Colonic mucosa (tissue), 4 donors: ENCODE measurements at regions not wholly inside any gene's neighbourhood (a gene's known extent, or its start where the extent isn't known, plus 50 kb on each side); places are given as distances from the start of the nearest gene placed in this dataset.

Source experiments
- DNase-seq: peaks from one replicate; pipeline ENCODE4 v3.0.0-alpha.2; 2020
- H3K27ac ChIP-seq: fragments of 200-600 bp; one replicate; pipeline ENCODE4 v1.8.0; 2021
- H3K27me3 ChIP-seq: fragments of 200-600 bp; one replicate; pipeline ENCODE4 v1.8.0; 2021
- H3K36me3 ChIP-seq: fragments of 200-600 bp; one replicate; pipeline ENCODE4 v1.8.0; 2021
- H3K4me1 ChIP-seq: fragments of 200-600 bp; one replicate; pipeline ENCODE4 v1.8.0; 2021; ENCODE audit warnings: mild to moderate bottlenecking
- H3K4me3 ChIP-seq: fragments of 200-600 bp; one replicate; pipeline ENCODE4 v1.8.0; 2021
- H3K9ac ChIP-seq, 2 donors: one replicate each; pipeline ENCODE4 v1.7.0; 2013; ENCODE audit warnings: control low read depth in 2 of 2, low read depth in 2 of 2, low read length in 2 of 2
- H3K9me3 ChIP-seq: fragments of 200-600 bp; one replicate; pipeline ENCODE4 v1.8.0; 2021
- CTCF ChIP-seq: fragments of 200-600 bp; IDR thresholded peaks from one replicate; pipeline ENCODE4 v1.8.0; 2022; ENCODE audit warnings: antibody characterized with exemption, mild to moderate bottlenecking
- intact Hi-C: fragments of 100-400 bp; cut with DNase I; formaldehyde crosslinking; loops from one replicate; pipeline ENCODE4 v1.14.1; 2022
- donor health status: healthy.
- donor health status: DM: no; HTN: no; CAD: no.
- donor health status: DM: no; HTN: no; CAD: no.

DNA sequence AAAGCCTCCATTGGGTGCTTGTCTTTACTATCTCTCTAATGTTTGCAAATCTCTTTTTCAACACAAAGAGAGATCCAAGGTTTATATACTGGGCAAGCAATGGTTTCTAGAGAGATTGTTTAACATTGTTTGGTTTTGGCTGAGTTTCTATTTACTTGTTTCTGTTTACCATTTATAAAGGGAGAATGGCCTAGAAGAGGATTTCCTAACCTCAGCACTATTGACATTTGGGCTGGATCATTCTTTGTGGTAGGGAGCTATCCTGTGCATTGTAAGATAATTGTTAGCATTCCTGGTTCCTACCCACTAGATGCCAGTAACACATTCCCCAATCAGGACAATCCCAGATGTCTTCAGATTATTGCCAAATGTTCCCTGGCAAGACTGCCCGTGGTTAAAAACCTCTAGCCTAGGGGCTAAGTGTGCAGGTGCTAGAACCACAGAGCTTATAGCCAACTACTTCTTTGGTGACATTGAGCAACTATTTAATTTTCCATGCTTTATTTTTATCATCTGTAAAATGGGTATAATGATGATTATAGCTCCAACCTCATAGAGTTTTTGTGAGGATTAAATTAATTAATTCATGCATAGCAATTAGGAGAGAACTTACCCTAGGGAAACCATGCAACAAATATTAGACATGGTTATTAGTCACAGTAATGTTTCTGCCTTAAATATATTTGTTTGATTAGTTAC lies 413.9 kb upstream of the MAF start:
- intact Hi-C loops = no loop called here
- H3K27ac ChIP-seq = no peak overlapping the region
- no peak overlapping the region for H3K4me3 ChIP-seq
- no peaks in the 10 kb centered on the region for H3K4me1 ChIP-seq
- H3K9me3 ChIP-seq = no peaks in the 10 kb centered on the region
- DNase-seq = no peak
- no peak overlapping the region for H3K9ac ChIP-seq
- H3K27me3 ChIP-seq = no peaks in the 10 kb centered on the region
- TF ChIP-seq CTCF = no peak
- H3K36me3 ChIP-seq = no peaks in the 10 kb centered on the region

DNA sequence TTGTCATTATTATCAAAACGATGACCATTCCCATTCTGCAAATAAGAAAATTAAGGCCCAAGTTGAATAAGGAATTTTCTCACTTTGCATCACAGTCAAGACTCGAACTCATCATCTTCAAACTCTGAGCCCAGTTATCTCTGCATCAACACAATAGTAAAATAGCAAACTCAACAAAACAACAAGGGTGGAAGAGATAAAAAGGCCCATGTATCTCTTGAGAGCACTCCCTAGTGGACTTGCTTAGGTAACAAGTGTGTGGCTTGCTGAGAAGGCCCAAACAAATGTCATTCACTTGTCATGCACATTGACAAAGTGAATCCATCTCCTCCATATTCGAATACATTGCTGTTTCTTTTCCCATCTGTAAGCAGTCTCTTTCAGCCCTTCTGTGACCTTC lies 412.0 kb upstream of the MAF start:
- Histone ChIP-seq H3K27ac (no peak overlapping the region), H3K36me3 (no peaks in the 10 kb centered on the region), H3K9me3 (no peaks in the 10 kb centered on the region), H3K4me3 (no peak overlapping the region), H3K9ac (no peak overlapping the region), H3K4me1 (no peaks in the 10 kb centered on the region), H3K27me3 (no peaks in the 10 kb centered on the region)
- no peak for DNase-seq
- TF ChIP-seq CTCF = no peak
- intact Hi-C loops = no loop called here

DNA sequence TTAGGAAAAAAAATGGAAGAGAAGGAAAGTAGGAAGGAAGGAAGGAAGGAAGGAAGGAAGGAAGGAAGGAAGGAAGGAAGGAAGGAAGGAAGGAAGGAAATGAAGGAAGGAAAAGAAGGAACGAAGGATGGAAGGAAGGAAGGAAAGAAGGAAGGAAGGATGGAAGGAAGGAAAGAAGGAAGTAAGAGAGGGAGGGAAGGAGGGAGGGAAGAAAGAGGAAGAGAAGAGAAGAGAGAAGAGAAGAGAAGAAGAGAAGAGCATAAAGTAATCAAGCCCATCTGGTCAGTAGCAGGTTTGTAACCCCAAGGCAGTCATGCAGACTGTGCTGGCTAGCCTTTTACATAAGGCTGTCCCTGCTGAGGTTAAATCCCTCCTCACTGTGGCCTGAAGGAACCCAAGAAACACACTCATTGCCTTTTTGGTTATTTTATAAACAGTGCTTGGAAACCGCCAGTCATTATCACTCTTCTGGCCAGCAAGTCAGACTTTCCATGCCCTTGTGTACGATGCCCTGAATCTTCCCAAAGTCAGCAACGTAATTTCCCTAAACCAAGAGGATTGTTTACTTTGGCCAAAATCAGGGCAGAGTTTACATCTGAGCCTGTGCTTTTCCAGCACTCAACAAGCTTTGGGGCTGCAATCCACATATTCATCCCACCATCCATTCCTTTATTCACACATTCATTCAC lies 409.6 kb upstream of the MAF start:
- no peaks in the 10 kb centered on the region for H3K4me1 ChIP-seq
- no peaks in the 10 kb centered on the region for H3K9me3 ChIP-seq
- H3K9ac ChIP-seq = no peak overlapping the region
- intact Hi-C loops = no loop called here
- no peaks in the 10 kb centered on the region for H3K36me3 ChIP-seq
- no peak for TF ChIP-seq CTCF
- no peak for DNase-seq
- no peak overlapping the region for H3K27ac ChIP-seq
- H3K27me3 ChIP-seq = no peaks in the 10 kb centered on the region
- no peak overlapping the region for H3K4me3 ChIP-seq

- no peaks in the 10 kb centered on the region for H3K36me3 ChIP-seq
- no peaks in the 10 kb centered on the region for H3K4me1 ChIP-seq
- no peak overlapping the region for H3K27ac ChIP-seq
- intact Hi-C loops = no loop called here
- no peak overlapping the region for H3K9ac ChIP-seq
- H3K4me3 ChIP-seq = no peak overlapping the region
- no peak for TF ChIP-seq CTCF
- DNase-seq = no peak
- no peaks in the 10 kb centered on the region for H3K9me3 ChIP-seq
- H3K27me3 ChIP-seq = no peaks in the 10 kb centered on the region
These were observed 408.3 kb upstream of the MAF start for GRCh38 chr16:80008857-80009256.

DNA sequence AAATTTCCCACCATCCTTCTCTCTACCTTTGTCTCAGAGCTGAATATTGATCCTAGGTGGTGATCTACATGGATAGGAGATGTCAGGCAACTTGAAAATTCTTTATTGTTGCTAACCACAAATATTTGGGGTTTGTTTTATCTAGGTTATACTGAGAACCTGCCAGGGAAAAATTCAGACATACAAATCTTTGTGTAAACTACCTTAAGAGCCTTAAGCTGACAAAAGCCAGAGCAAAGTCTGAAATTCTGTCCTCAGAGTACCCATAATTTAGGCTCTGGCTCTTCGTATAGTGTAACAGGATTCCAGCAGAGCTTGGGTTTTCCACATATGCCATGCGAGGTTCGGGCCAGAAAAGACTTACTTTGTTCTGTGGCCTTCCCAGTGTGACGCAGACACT lies 406.7 kb upstream of the MAF start:
- Histone ChIP-seq H3K36me3 (no peaks in the 10 kb centered on the region), H3K9ac (no peak overlapping the region), H3K27ac (no peak overlapping the region), H3K4me3 (no peak overlapping the region), H3K4me1 (no peaks in the 10 kb centered on the region), H3K27me3 (no peaks in the 10 kb centered on the region), H3K9me3 (no peaks in the 10 kb centered on the region)
- no peak for DNase-seq
- intact Hi-C loops = no loop called here
- TF ChIP-seq CTCF = no peak
